ENCODE measurements at regions not wholly inside any gene's neighbourhood (a gene's known extent, or its start where the extent isn't known, plus 50 kb on each side); places are given as distances from the start of the nearest gene placed in this dataset.

DNA sequence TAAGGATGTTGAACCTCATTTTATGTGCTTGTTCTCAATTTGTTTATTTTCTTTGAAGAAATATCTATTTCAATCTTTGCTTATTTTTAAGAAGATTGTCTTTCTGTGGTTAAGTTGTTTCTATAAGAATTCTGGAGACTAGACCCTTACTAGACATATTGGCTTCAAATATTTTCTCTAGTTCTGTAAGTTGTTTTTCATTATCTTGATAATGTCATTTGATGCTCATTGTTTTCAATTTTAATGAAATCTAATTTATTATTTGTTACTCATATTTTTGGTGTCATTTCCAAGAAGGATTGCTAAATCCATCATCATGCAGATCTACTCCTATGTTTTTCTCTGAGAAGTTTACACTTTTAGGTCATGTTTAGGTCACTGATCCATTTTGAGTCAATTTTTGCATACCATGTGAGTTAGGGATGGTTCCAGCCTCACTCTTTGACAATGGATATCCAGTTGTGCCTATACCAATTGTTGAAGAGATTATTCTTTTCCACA lies 874.8 kb upstream of the SLITRK6 start:
- no peak overlapping the region for H3K4me3 ChIP-seq (ENCODE audit: control insufficient read depth, low read depth, low read length)
- TF ChIP-seq, protein P1, sequence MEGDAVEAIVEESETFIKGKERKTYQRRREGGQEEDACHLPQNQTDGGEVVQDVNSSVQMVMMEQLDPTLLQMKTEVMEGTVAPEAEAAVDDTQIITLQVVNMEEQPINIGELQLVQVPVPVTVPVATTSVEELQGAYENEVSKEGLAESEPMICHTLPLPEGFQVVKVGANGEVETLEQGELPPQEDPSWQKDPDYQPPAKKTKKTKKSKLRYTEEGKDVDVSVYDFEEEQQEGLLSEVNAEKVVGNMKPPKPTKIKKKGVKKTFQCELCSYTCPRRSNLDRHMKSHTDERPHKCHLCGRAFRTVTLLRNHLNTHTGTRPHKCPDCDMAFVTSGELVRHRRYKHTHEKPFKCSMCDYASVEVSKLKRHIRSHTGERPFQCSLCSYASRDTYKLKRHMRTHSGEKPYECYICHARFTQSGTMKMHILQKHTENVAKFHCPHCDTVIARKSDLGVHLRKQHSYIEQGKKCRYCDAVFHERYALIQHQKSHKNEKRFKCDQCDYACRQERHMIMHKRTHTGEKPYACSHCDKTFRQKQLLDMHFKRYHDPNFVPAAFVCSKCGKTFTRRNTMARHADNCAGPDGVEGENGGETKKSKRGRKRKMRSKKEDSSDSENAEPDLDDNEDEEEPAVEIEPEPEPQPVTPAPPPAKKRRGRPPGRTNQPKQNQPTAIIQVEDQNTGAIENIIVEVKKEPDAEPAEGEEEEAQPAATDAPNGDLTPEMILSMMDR (IDR thresholded peaks at IDR 0.05; ENCODE audit: control insufficient read depth, insufficient read depth, low read depth, low read length, missing control alignments) = no peak
- no peak for DNase-seq (ENCODE audit: low read depth)

DNA sequence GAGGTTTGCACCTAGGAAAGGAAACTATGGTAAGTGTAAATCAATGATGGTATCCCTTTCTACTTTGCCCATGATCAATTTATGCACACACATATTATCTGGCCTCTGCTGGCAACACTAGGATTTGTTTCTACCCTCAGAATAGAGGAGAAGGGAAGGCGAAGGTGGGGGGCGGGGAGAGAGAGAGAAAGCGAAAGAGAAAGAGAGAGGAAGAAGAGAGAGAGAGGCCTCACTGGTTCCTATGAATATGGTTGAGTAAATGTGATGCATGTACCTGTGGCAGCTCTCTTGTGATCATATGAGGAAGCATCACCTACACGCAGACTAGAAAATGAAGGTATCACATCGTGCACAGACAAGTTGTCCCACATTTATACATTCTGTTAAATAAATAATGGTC lies 882.0 kb upstream of the SLITRK6 start:
- no peak overlapping the region for H3K4me3 ChIP-seq (ENCODE audit: control insufficient read depth, low read depth, low read length)
- no peak for DNase-seq (ENCODE audit: low read depth)
- TF ChIP-seq, protein P1 (IDR thresholded peaks at IDR 0.05; ENCODE audit: control insufficient read depth, insufficient read depth, low read depth, low read length, missing control alignments) = no peak

DNA sequence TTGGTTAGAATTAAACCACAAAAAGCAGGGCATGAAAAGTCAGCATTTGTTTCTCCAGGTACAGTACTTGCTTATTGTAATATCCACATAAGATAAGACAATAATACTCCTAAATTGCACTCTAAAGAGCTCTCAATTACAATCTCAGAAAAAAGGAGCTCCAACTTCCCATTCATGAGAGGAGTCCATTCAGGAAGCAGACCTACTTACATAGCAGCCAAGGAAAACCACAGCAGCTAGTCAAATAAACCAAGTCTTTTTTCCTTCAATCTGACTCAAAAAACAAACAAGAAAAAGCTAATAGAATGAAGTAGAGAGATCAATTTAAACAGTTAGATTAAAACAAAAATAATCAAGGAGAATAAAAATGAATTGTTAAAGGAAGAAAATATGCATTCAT lies 885.2 kb upstream of the SLITRK6 start:
- no peak overlapping the region for H3K4me3 ChIP-seq (ENCODE audit: control insufficient read depth, low read depth, low read length)
- TF ChIP-seq, protein P1 (IDR thresholded peaks at IDR 0.05; ENCODE audit: control insufficient read depth, insufficient read depth, low read depth, low read length, missing control alignments) = no peak
- DNase-seq (ENCODE audit: low read depth) = no peak

DNA sequence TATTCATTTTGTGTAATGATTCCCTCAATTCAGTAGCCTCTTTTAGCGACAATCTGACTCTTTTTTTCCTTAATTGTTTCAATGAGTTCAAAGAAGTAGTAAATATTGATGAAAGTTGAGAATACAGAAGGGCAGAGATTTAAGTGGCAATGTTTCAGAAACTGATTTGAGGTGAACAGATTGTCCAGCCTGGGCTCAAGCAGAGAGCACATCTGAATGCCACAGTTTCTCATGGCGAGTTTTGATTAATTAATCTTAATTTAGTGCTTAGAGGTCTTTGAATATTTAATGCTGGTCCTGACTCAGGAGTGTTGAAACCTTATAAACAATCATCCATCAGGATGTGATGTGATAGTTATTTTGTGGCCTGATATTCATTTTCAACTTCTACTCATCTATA lies 890.7 kb upstream of the SLITRK6 start:
- H3K4me3 ChIP-seq (ENCODE audit: control insufficient read depth, low read depth, low read length) = no peak overlapping the region
- no peak for DNase-seq (ENCODE audit: low read depth)
- TF ChIP-seq, protein P1 (IDR thresholded peaks at IDR 0.05; ENCODE audit: control insufficient read depth, insufficient read depth, low read depth, low read length, missing control alignments) = no peak

DNA sequence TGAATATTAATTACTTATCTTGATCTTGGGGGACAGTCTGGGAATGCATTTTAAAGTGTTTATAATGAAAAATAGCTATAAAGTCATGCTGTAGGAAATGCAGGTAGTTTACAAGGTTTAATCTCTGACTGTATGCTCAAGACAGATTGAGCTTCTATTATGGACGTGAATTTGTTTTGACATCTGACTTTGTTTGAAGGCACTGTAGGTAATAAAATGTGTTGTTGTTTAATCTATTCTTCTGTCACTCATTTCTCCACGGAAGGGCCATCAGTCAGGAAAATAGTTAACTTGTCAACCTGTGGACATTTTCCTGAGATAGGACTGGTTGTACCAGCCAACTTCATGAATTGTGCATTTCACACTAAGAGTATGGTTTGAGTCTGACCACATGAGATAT lies 893.1 kb upstream of the SLITRK6 start:
- DNase-seq (ENCODE audit: low read depth) = no peak
- no peak overlapping the region for H3K4me3 ChIP-seq (ENCODE audit: control insufficient read depth, low read depth, low read length)
- TF ChIP-seq, protein P1 (IDR thresholded peaks at IDR 0.05; ENCODE audit: control insufficient read depth, insufficient read depth, low read depth, low read length, missing control alignments) = no peak

DNA sequence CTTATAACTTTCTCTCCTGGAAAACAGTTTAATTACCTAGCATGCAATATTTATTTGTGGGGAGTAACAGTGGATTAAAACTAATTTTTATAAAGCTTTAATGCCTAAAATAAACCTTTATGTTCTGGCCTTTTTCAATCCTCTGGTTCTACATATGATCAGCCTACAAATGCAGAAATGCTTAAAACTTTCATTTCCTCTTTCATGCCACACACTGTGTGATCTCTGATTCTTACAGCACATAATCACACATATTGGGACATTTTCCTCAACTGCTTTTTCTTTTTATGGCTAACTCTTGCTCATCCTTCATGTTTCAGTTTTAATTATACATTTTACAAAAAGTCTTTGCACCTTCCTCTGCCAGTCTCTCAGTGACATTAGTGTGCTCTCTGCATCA lies 910.8 kb upstream of the SLITRK6 start:
- TF ChIP-seq, protein P1 (IDR thresholded peaks at IDR 0.05; ENCODE audit: control insufficient read depth, insufficient read depth, low read depth, low read length, missing control alignments) = no peak
- no peak for DNase-seq (ENCODE audit: low read depth)
- H3K4me3 ChIP-seq (ENCODE audit: control insufficient read depth, low read depth, low read length) = no peak overlapping the region

DNA sequence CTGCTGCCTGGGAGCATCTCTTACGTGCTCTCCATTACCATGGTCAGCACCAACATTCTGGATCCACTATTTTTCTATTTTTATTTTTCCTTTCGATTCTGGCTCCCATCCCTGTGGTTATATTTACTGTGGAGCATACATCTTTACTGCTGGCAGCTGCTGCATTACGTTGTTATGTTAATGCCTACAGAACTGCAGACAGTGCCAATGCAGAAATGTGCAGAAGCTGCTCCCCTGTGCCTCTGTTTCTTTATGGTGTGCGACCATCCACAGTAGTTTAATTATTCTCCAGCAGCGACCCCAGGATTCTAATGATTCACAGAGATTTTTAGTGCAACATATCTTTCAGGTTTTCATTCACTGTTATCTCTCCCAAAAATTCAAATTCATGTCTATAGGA lies 911.7 kb upstream of the SLITRK6 start:
- TF ChIP-seq, protein P1 (IDR thresholded peaks at IDR 0.05; ENCODE audit: control insufficient read depth, insufficient read depth, low read depth, low read length, missing control alignments) = no peak

More for the DNA sequence above, 911.7 kb upstream of the SLITRK6 start:
- DNase-seq (ENCODE audit: low read depth) = no peak
- H3K4me3 ChIP-seq (ENCODE audit: control insufficient read depth, low read depth, low read length) = no peak overlapping the region

Data from AG09309 (cell line).